ENCODE measurements at regions not wholly inside any gene's neighbourhood (a gene's known extent, or its start where the extent isn't known, plus 50 kb on each side); places are given as distances from the start of the nearest gene placed in this dataset.

DNA sequence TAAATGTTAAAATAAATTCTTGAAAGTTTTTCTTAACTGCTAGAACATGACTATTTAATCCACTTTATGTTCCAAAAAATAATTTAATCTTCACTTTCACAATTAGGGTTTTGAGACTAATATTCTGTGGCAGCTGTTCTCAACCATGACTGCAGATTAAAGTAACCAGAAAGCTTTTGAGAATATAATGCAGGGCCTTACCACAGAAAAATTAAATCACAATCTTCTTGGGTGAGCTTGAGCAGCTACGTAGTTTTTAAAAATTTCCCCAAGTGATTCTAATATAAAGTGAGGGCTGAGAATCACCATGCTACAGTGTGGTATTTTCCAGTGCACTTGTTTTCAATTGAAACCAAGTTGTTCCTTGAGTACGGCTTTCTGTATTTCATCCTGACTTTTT, 196.6 kb upstream of the PTCHD4 start:
- TF ChIP-seq POLR2A (IDR thresholded peaks at IDR 0.05) (no peak), CTCF (IDR thresholded peaks at IDR 0.05) (no peak), POLR2AphosphoS5 (IDR thresholded peaks at IDR 0.05) (no peak), EP300 (IDR thresholded peaks at IDR 0.05) (no peak)

All from gastroesophageal sphincter (tissue), 3 donors.